ENCODE measurements at regions not wholly inside any gene's neighbourhood (a gene's known extent, or its start where the extent isn't known, plus 50 kb on each side); places are given as distances from the start of the nearest gene placed in this dataset.

DNA sequence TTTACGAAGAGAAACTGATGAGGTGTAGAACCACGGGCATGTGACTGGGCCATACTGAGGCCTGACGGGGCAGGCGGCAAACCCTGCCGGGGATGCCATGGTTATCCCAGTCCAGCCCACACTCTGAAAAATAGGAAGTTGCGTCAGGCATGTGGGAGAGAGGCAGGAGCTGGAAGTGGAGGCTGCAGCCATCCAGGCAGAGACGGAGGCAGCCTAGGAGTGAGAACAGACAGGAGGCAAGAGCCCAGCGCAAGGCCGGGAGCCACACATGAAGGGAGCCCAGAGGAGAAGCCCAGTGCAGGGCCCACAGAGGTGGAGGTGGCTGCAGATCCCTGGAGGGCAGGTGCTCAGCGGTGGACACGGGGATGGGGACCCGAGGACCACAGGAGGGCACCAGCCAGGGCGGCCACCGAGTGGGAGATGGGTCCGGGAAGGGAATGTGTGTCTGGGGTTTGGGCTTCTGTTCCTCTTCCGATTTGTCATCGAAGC, 175.2 kb upstream of the PPP2R2D start:
- WGBS, 3 donors: 74 to 87% (median 81%) methylated on average over 17 of the region's 17 CpGs

DNA sequence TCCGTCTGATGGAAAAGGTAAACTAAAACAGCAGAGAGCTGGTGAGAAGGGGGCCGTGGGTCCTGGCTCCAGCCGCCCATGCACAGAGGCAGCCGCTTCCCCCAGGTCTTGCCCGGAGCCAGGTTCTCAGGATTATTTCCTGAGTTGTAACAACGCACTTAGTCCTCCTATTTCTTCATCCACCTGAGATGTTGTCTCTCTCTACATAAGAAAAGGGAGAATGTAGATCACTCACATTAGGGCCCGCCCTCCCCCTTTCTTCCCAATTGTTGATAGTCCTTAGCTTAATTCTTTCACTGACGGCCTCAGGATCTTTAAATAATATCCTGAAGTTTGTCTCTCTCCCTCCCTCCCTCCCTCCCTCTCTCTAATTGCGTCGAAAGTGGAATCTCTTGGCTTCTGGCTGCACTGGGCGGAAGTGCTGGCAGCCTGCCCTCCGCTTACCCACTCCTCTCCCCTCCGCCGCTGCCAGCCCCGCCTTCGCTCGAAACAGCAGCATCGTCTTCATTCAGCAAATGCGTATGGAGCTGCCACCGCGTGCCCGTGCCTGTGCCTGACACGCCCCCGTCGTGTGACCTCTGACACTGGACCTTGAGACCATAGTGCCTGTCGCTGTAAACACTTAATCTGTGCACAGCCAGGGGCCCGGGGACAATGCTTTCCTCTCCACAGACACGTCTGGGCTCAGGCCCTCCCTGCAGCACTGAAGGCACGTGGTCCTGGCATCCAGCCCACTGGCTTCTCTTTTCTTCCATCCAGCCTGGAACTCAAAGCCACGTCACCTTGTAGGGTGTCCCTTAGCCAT, 174.5 kb upstream of the PPP2R2D start:
- Histone ChIP-seq H3K4me3 (no peak overlapping the region), H3K36me3 (no peaks in the 10 kb centered on the region), H3K27me3 (no peaks in the 10 kb centered on the region), H3K4me1 (ENCODE audit: insufficient read depth) (peaks cover 8% of the 10 kb centered on the region), H3K27ac (no peak overlapping the region), H3K9me3 (no peaks in the 10 kb centered on the region)
- intact Hi-C loops (cut with DNase I): no loop called here
- no peak for TF ChIP-seq EP300 (IDR thresholded peaks at IDR 0.05)
- no peak for TF ChIP-seq POLR2A (IDR thresholded peaks at IDR 0.05)
- TF ChIP-seq, protein P1, sequence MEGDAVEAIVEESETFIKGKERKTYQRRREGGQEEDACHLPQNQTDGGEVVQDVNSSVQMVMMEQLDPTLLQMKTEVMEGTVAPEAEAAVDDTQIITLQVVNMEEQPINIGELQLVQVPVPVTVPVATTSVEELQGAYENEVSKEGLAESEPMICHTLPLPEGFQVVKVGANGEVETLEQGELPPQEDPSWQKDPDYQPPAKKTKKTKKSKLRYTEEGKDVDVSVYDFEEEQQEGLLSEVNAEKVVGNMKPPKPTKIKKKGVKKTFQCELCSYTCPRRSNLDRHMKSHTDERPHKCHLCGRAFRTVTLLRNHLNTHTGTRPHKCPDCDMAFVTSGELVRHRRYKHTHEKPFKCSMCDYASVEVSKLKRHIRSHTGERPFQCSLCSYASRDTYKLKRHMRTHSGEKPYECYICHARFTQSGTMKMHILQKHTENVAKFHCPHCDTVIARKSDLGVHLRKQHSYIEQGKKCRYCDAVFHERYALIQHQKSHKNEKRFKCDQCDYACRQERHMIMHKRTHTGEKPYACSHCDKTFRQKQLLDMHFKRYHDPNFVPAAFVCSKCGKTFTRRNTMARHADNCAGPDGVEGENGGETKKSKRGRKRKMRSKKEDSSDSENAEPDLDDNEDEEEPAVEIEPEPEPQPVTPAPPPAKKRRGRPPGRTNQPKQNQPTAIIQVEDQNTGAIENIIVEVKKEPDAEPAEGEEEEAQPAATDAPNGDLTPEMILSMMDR (IDR thresholded peaks at IDR 0.05): no peak
- WGBS, 3 donors: 4 to 18% (median 9%) methylated on average over 30 of the region's 30 CpGs
- DNase-seq: peak; percentile 49 to 78 (median 71)

More for the DNA sequence above, 175.2 kb upstream of the PPP2R2D start:
- no peaks in the 10 kb centered on the region for H3K9me3 ChIP-seq
- peaks cover 8% of the 10 kb centered on the region for H3K4me1 ChIP-seq (ENCODE audit: insufficient read depth)
- TF ChIP-seq POLR2A (IDR thresholded peaks at IDR 0.05): no peak
- TF ChIP-seq, protein P1 (IDR thresholded peaks at IDR 0.05): no peak
- TF ChIP-seq EP300 (IDR thresholded peaks at IDR 0.05): no peak
- no peak overlapping the region for H3K4me3 ChIP-seq
- peak in 1 of 5 donors; percentile 24 for DNase-seq
- H3K36me3 ChIP-seq: no peaks in the 10 kb centered on the region
- H3K27ac ChIP-seq: no peak overlapping the region
- intact Hi-C loops (cut with DNase I): no loop called here
- H3K27me3 ChIP-seq: no peaks in the 10 kb centered on the region

DNA sequence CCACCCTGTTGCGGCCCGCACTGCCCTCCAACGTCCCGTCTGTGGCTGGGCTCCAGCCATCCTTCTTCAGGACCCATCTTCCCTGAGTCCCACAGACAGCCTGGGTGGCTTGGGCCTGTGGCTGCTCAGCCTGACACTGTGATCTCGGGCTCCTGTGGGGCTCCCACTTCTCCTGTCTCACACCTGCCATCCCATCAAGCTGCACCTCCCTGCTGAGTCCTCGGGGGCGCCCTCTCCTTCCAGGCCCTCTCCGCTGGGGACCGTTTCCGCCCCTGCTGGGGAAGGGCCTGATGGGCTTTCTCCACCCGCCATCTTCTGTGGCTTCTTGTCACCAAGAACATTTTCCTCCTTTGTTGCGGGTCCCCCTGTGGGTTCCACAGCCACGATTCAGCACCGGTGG, 173.8 kb upstream of the PPP2R2D start:
- H3K27me3 ChIP-seq: no peaks in the 10 kb centered on the region
- no peak overlapping the region for H3K27ac ChIP-seq
- 71 to 81% (median 77%) methylated on average over 14 of the region's 14 CpGs for WGBS, 3 donors
- H3K9me3 ChIP-seq: no peaks in the 10 kb centered on the region
- H3K4me1 ChIP-seq (ENCODE audit: insufficient read depth): peaks cover 8% of the 10 kb centered on the region
- H3K4me3 ChIP-seq: no peak overlapping the region
- DNase-seq: no peak
- intact Hi-C loops (cut with DNase I): no loop called here
- H3K36me3 ChIP-seq: no peaks in the 10 kb centered on the region
- no peak for TF ChIP-seq EP300 (IDR thresholded peaks at IDR 0.05)
- TF ChIP-seq, protein P1 (IDR thresholded peaks at IDR 0.05): no peak
- TF ChIP-seq POLR2A (IDR thresholded peaks at IDR 0.05): no peak

DNA sequence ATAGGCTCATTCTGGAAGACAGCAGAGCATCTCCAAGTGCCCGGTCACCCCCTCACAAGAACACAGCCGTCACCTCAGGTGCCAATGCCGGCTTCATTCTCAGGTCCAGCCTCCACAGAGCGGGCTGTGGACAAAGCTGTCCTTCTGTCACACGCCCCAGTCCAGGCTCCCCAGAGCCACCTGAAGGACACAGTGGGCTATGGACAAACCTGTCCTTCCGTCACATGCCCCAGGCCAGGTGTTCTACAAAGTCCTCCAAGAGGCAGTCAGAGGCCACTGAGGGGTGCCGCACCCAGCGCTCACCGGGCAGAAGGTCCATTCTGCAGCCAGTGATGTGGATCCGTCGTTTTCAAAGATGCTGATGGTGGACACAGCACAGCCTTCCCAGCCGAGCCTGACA, 173.2 kb upstream of the PPP2R2D start:
- no peak for TF ChIP-seq POLR2A (IDR thresholded peaks at IDR 0.05)
- TF ChIP-seq, protein P1 (IDR thresholded peaks at IDR 0.05): no peak
- no peak for TF ChIP-seq EP300 (IDR thresholded peaks at IDR 0.05)
- H3K27ac ChIP-seq: no peak overlapping the region
- H3K36me3 ChIP-seq: no peaks in the 10 kb centered on the region
- H3K4me1 ChIP-seq (ENCODE audit: insufficient read depth): peaks cover 8% of the 10 kb centered on the region
- H3K27me3 ChIP-seq: no peaks in the 10 kb centered on the region
- H3K9me3 ChIP-seq: no peaks in the 10 kb centered on the region
- peak in 1 of 5 donors; percentile 8 for DNase-seq
- WGBS, 3 donors: 91 to 96% (median 91%) methylated on average over 10 to 12 of the region's 12 CpGs
- intact Hi-C loops (cut with DNase I): no loop called here
- H3K4me3 ChIP-seq: no peak overlapping the region
